Left forelimb (tissue), 1 donor: ENCODE measurements at regions not wholly inside any gene's neighbourhood (a gene's known extent, or its start where the extent isn't known, plus 50 kb on each side); places are given as distances from the start of the nearest gene placed in this dataset.
A peak's percentile ranks its signal among the peaks of the same experiment; 100 is the strongest.

Source experiments
- DNase-seq: peaks from one replicate; pipeline ENCODE4 v3.0.0-alpha.2; 2018; ENCODE audit warnings: low spot score

GRCh38 chr1:36576551-36577110, 93.9 kb upstream of the CSF3R start:
- no peak for DNase-seq

GRCh38 chr1:36576118-36576517, 93.4 kb upstream of the CSF3R start:
- peak; percentile 78 for DNase-seq

DNA sequence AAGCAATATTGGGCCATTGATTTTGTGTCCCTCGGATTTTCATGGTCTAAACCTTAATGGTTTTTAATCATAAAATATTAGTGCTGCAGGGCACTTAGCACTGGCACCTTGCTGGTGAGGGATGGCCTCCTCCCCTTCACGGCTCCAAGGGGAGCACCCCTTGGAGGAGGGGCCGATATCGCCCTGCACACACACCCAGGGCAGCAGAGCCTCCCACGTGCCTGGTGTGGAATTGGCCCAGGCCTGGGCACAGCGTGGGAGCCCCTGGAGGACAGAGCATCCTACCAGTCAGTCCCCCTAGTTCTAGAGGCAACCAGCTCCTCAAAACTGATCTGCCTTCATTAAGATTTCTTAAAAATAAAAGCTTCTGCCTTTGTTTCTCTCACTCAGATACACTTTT, 90.7 kb upstream of the CSF3R start:
- no peak for DNase-seq

- no peak for DNase-seq
Measured at GRCh38 chr1:36572906-36573305, 90.2 kb upstream of the CSF3R start.

- no peak for DNase-seq
Measured at GRCh38 chr1:36572142-36572715, 89.5 kb upstream of the CSF3R start.

DNA sequence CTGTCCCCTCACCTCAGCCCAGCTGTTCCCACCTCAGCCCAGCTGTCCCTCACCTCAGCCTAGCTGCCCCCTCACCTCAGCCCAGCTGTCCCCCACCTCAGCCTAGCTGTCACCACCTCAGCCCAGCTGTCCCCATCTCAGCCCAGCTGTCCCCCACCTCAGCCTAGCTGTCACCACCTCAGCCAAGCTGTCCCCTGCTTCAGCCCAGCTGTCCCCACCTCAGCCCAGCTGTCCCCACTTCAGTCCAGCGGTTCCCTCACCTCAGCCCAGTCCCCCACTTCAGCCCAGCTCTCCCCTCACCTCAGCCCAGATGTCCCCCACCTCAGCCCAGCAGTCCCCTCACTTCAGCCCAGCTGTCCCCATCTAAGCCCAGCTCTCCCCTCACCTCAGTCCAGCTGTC, 88.4 kb upstream of the CSF3R start:
- no peak for DNase-seq

GRCh38 chr1:36570478-36571060, 87.9 kb upstream of the CSF3R start:
- DNase-seq = peak; percentile 51

GRCh38 chr1:36570006-36570405, 87.3 kb upstream of the CSF3R start:
- DNase-seq = no peak

- peak; percentile 42 for DNase-seq
Measured at GRCh38 chr1:36567601-36568341, 85.1 kb upstream of the CSF3R start.

GRCh38 chr1:36565576-36566501, 83.1 kb upstream of the CSF3R start:
- DNase-seq = peak; percentile 41

DNA sequence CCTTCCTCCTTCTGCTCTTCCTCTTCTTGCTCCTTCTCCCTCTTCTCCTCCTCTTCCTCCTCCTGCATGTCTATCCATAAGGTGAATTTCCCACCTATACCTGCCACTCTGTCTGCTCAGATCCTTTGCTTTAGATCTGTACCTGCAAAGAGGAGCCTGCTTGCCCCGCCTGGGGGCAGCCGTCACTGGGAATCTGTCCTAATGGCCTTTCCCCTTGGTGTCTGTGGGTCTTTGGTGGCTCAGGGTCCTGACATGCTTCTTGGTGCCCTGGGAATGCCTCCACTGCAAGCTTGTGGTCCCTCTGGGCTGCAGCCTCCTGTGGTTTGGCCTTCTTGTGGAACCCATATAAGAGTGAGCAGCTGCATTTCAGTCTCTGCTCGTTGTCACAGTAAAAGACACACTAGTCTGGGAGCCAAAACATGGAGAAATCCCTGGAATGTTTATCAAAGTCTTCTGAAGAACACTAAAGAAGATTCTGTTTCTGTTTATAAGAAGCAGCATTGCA, 79.5 kb upstream of the CSF3R start:
- DNase-seq = peak; percentile 37

GRCh38 chr1:36561361-36561724, 78.6 kb upstream of the CSF3R start:
- peak; percentile 5 for DNase-seq

- peak; percentile 48 for DNase-seq
Measured at GRCh38 chr1:36560621-36561360, 78.1 kb upstream of the CSF3R start.

DNA sequence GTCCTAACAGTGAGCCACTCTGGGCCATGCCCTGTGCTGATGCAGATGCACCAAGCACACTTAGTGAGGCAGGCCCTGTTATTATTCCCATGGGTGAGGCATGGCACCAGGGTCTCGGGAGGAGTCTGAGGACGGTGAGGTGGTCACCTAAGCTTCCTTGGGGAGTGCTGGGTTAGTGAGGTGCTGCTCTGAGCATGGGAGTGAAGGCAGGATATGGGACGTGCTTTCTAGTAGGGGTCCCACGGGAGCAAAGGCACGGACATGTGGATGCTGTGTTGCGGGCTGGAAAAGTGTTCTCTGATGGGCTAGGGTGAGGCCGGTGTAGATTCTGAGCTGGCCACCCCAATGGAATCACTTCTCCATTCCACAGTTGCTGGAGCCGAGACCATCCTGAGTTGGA, 77.5 kb upstream of the CSF3R start:
- peak; percentile 28 for DNase-seq

- peak; percentile 38 for DNase-seq
Measured at GRCh38 chr1:36559061-36559460, 76.3 kb upstream of the CSF3R start.

GRCh38 chr1:36557041-36558000, 74.6 kb upstream of the CSF3R start:
- peak; percentile 22 for DNase-seq

DNA sequence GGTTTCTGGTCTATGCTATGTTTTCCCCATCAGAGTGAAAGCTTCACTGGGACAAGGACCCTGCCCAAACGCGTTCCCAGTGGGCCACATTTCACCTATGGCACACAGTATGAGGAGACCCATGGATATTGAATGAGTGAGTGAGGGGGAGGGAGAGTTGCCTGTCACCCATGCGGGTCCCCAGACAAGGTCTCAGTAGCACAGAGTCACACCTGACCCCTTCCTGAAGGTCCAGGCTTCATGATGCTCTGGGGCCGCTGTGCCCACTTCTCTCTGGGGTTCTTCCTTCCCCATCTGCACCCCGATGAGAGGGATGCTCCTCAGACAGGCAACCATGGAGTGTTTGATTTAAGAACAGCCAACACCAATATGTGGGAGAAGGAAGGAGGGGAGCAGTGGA, 72.3 kb upstream of the CSF3R start:
- DNase-seq = peak; percentile 20

- peak; percentile 53 for DNase-seq
Measured at GRCh38 chr1:36554323-36554628, 71.6 kb upstream of the CSF3R start.

GRCh38 chr1:36553591-36554322, 71.0 kb upstream of the CSF3R start:
- DNase-seq = peak; percentile 68
